Heart left ventricle (tissue), 13 donors: ENCODE measurements at regions not wholly inside any gene's neighbourhood (a gene's known extent, or its start where the extent isn't known, plus 50 kb on each side); places are given as distances from the start of the nearest gene placed in this dataset.

Experiments used
- CTCF ChIP-seq, 12 donors: fragments of 200-600 bp; sonication (generic) in 4 of 12; IDR thresholded peaks; one replicate each; pipeline versions ENCODE4 v1.5.0 to v1.8.0; 2018 to 2022; ENCODE audit warnings: antibody characterized with exemption in 12 of 12, mild to moderate bottlenecking in 5 of 12
- POLR2A ChIP-seq, 2 donors: fragments of 450-650 bp; IDR thresholded peaks; one replicate each; pipeline ENCODE4 v1.6.1; 2017; ENCODE audit warnings: antibody characterized with exemption in 2 of 2, mild to moderate bottlenecking in 2 of 2, moderate library complexity in 2 of 2
- donor health status: ischemic (EF 13 %, LVEDD 7.1; RV severe dilation, severe dysfunction).
- donor health status: DM: no; HTN: yes; CAD: no.
- donor health status: DM: no; HTN: no; CAD: no.
- donor health status: ischemic (EF 25% LVEDD 6.9; RV normal size, moderate dysfunction).
- donor health status: ischemic (EF 25% LVEDD 5.7; RV mildly dilated, moderate dysfunction).
- donor health status: ischemic (EF 35%, LVEDD 5.7; RV mildly dilated, moderate dysfunction).
- donor health status: nonischemic (EF 11% LVEDD 7.7; RV severe dilation, severe dysfunction).
- donor health status: DM: yes; HTN: yes; CAD: no.
- donor health status: PGD.
- donor health status: ischemic (EF 29% LVEDD 5.4; RV normal size, mild dysfunction).
- donor health status: nonischemic (EF 23%, LVEDD 6.1; RV moderate dilation, normal function).

GRCh38 chr3:185988080-185988815 is 50.4 kb upstream of the TRA2B start:
- no peak for TF ChIP-seq CTCF (IDR thresholded peaks at IDR 0.05)
- no peak for TF ChIP-seq POLR2A (IDR thresholded peaks at IDR 0.05)
